GM21390 (cell line): ENCODE measurements at regions not wholly inside any gene's neighbourhood (a gene's known extent, or its start where the extent isn't known, plus 50 kb on each side); places are given as distances from the start of the nearest gene placed in this dataset.

Source experiments
- ATAC-seq: cut with Tn5 transposase; IDR thresholded peaks from one replicate; pipeline ENCODE4 v1.9.1; 2021; ENCODE audit not compliant: unreplicated experiment

DNA sequence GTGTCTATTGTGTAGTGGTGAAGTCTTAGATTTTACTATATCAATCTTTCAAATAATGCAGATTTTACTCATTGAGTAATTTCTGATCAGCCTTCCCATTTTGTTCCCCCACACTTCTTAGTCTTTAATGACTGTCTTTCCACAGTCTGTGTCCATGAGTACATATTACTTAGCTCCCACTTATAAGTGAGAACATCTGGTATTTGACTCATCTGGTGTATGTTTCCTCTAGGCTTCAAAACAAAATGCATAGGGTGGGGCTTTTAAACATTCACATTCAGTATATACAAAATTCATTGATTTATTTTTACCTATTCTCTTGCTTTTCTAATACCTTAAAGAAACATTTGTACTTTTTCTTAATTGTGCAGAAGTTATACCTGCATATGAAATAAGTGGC lies 513.0 kb downstream of the MTRR start:
- ATAC-seq, result no peak

DNA sequence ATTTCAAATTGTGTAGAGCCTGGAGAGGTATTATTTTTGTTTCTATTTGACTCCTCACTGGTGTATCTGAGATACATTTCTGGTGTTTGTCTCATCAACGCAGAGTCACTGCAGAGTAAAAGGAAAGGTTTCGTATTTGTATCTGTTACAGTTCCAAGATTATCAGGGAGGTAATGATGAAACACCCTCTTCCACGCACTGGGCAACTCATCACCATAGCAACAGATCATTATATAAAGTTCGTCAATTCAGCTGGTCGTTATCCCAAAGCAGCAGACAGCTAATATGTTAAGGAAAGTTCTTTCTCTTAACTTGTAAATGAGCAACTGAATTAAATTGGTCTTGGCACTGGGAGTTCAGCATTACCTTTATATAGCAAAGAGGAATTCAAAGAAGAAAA lies 513.5 kb downstream of the MTRR start:
- ATAC-seq, result no peak

DNA sequence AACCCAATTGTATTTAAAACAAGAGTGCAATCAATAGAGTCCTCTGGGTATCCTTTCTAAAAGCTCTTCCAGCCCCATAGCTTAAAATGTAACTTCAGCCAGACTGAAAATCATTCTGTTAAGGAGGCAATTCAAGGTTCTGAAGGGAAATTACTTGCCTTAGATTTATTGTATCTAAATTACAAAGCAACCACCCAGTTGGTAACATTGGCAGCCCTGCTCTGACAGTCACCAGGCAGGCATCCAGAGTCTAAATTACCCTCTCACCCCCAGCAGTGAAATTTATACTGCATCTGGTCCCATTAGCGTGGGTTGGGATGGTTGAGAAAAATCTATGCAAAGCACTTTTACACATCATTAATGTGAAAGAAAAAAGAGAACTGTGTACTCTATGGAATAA lies 514.7 kb downstream of the MTRR start:
- no peak for ATAC-seq

DNA sequence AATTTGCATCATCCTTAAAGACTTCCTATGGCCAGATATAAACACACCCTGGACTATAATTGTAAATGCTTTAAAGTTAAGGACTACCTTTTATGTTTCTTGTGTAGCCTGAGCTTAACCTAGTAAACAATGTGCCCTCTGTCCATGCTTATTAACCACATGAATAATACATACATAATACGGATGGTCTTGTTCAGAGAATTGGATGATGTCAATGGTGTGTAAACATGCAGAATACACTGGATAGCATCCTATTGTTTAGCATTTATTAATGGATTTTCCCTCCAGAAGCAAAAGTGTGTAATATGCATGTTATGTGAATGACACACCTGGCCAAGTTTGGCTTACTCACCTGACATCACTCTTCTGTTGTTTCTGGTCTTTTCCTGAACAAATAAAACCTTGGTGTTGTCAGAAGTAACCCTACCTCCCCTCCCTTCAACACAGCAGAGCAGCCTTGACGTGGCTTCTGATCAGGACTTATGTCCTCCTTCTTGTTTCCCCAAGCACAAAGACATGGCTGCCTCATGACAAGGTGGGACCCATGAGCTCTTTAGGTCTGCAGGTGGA lies 517.9 kb downstream of the MTRR start:
- no peak for ATAC-seq

DNA sequence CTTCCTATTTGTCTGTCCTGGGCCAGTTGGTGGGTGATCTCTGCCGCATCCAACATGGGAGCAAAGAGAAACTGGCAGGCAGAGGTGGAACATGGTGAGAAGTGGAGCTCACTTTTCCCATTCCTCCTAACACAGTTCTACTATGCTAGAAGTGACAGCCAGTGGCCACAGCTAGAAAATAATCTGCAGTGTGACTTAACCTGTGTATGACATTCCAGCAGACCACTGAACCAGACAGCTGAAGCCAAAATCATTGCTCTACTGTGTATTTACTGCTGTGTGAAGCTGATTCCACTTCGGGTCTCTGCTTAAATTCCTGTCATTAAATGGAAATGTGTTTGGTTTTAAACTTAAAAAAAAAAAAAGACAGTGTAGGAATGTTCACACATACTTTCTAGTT lies 523.0 kb downstream of the MTRR start:
- ATAC-seq, result no peak

DNA sequence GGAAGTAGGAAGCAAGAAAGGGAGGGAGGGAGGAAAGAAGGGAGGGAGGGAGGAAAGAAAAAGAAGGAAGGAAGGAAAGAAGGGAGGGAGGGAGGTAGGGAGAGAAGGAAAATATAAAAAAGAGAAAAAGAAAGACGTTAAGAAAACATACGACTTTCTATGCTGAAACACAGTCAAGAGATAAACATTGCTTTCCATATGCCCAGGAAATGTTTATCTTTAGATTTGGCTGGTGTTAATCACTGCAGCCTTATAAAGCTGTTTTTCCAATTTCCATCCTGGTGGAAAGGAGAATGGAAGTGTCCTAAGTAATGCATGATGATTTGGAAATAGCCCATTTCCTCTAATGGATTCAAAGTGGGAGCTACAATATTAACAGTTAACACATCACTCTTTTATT lies 524.3 kb downstream of the MTRR start:
- no peak for ATAC-seq

DNA sequence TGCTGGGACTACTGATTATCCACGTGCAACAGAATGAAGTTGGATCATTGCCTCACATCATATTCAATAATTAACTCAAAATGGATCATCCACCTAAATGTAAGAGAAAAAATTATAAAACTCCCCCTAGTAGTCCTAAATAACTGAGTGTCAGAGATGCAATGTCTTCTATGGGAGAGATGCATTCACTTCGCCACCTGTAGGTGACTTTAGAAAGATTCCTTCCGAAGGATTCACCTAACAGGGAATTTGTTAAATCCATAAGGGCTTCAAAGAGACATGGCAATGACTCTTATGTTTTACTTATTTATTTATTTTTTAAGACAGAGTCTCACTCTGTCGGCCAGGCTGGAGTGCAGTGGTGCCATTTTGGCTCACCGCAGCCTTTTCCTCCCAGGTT lies 526.0 kb downstream of the MTRR start:
- no peak for ATAC-seq

DNA sequence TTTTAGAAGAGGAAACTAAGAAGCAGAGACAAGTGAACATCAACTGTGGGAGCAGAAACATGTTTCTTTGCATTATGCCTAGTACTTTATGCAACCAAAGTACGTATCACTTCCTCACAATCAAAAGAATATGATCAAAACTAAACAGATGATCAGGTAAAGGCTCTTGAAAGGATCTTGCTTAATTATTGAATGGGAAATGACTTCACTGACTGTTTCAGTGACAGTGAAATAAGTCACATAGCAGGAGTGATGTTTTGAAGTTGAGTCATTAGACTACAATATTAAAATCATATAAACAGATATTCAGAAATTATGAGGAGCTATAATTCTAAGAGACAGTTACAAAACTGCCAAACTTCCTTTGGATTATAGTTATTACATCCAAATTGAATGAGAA lies 527.3 kb downstream of the MTRR start:
- ATAC-seq, result no peak

DNA sequence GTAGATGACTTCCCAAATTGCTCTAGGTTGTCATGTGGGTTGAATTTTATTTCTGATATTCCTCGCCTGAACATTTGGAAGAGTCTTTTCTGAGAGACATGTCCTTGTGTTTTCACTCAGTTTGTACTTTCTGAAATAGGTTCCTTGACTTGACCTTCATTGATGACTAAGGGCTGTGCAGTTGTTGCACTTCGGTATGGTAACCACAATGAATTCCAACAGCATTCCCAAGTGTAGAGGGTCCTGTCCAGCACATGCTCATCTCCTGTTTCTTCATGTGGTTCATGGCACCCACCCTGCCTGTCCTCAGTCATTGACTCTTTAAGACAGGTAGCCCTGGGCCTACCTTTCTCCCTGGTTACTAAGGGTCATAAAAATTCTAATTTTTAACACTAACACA lies 527.8 kb downstream of the MTRR start:
- ATAC-seq, result no peak

DNA sequence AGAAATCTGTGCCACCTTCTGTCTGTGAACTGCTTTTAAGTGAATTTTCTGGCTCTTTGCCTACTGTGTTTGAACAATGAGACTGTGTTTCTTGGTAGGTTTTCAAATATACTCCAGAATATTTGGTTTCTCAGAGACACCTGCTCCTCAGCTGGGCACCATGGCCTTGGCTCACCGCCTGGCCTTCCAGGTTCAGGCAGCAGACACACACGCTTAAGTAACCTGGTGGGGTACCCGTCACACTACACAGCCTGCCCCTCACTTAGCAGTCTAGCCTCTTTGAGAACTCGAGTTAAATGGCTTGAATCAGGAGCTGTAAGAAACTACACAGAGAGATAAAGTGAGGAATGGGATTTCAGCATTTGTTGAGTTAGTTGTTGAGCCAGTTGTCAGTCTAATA lies 530.5 kb downstream of the MTRR start:
- no peak for ATAC-seq

DNA sequence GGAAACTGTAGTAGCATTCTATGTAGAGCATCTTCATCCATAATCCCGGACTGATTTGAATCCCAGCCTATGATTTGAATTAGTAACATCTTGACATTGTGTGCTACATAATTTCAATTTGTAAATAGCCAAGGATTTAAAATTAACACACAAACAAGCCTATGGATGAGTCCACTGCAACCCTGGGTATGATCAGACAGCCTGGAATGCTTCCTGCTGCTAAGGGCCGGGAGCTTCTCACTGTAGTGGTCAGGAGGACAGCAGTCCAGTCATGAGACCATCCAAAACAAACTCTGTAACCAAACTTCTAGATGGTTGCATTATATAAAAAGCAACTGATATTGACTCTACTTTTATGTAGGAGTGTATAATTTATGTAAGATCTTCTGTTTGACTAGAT lies 539.3 kb downstream of the MTRR start:
- no peak for ATAC-seq

DNA sequence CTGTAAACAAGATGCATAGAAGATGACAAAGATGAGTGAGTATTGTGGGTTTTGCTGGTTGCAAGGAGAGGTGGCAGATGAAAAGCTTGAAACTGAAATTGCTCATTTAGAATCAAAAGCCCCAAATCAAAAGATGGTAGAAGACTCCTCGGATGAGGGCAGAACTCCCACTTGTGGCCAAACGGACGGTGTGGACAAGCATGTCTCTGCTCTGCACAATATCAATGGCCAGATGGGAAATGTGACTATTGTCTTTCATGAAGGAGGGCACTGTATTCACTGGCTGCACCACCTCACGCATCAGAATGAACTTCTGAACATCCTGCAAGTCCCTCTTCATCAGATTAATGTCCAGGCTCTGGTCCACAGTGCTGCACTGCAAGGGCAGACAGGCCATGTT lies 541.7 kb downstream of the MTRR start:
- no peak for ATAC-seq

DNA sequence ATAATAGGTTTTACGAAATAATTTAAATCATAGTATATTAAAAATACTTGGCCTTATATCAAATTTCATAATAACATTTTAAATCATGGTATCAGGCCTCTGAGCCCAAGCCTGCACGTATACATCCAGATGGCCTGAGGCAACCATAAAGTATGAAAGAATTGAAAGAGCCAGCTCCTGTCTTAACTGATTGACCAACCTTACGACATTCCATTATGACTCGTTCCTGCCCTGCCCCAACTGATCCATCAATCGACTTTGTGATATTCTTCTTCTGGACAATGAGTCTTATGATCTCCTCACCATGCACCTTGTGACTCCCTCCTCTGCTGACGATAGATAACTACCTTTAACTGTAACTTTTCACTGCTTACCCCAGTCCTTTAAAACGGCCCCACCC lies 545.0 kb downstream of the MTRR start:
- no peak for ATAC-seq

DNA sequence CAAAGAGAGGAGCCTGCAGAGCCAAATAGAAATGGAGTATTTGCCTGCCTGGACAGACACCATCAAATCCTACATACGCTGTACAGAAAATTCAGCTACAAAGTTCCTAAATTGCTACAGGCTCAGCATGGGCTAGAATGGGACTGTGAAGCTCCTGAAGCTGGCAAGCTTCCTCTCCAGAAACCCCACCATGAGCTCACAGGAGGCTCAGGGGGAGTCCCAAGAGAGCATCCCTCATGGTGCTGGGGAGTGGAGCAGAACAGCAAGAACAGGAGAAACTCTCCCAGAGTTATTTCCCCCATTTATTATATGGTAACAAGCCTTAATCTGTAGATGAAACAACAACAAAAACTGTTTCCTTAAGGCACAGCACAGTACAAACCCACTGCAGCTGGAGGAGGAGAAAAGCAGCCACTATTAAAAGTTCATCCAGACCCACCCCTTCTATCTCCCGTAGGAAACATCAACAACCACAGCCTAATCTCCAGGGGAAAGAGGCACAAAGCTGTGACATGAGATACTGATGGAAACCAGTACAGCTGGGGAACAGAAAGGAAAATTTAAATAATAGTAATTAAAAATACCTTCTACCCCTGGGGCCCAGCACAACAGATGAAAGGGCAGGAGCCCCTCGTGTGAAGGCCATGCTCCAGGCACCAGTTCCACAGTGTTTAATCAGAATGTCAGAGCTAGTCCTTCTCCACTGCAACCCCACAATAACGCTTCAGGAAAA lies 548.5 kb downstream of the MTRR start:
- no peak for ATAC-seq

DNA sequence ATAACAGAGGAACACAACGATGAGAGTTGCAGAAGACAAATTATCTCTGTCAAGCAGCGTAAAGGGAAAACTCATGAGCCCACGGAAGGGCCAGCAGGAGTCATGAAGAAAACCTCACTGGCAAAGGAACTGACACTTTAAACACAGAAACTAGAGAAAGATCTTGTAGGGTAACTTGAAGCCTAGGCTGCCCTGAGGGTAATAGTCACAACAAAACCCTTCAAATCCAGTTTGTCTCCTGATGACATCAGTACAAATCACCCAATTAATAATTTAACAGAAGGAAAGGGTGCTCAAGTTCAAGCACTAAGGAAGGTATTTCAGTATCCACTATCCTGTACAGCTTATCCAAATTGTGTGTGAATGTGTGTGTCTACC lies 549.1 kb downstream of the MTRR start:
- no peak for ATAC-seq

DNA sequence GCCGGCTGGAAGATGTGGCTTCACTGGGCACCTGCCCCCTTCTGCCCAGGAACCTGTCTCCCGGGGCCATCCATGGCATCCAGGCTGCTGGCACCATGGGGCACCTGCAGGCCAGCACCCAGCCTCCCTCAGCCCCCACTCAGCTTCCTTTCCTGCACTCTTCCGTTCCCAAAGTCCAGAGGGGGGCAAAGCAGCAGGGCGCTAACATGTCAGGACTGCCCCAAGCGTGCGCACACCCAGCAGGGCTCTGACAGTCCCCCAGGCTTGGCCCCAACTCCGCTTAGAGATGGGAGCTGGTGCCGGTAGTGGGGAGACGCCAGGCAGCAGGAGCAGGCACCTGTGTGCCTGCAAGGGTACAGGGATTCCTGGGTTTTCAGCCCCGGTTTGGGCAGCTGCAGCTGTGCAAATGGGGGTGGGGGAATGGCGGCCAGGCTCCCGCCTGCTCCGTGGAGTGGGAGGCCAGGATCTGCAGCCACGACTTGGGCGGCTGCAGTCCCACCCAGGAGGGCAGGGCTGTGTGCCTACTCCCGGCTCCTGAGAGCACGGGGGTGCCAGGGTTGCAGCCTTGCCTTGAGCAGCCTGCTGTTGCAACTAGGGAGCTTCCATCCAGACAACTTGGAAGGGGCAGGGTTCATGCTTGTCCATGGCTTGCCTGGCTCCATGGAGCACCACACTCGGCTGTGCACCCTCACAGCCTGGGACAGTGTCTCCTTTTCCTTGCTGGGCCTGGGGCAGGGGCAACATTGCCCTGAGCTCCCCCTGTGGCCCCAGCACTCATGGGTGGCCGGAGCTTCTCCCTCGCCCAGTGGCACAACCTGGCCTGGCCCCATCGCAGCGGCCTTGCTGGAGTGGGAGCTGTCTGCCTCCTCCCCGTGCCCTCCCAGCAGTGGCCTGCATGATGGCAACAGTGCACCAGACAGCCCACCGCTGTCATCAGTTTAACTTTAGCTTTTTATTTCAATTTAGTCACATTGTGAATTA lies 561.1 kb downstream of the MTRR start:
- ATAC-seq, result no peak

DNA sequence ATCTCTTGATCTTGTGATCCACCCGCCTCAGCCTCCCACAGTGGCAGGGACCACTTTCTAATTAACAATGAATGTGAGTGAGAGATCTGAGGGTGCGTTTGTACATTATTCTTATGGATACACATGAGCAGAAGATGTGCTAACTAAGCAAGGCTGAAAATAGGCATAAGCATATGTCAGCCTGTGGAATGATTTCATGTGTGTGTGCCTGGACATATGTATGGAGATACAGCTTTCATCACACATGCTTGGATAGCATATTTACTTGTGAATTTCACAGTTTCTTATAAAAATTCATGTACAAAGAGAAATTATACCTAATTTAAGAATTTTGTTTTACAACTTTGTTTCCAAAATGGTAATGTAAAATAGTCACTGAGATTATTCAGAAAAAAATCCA lies 565.6 kb downstream of the MTRR start:
- ATAC-seq, result no peak

DNA sequence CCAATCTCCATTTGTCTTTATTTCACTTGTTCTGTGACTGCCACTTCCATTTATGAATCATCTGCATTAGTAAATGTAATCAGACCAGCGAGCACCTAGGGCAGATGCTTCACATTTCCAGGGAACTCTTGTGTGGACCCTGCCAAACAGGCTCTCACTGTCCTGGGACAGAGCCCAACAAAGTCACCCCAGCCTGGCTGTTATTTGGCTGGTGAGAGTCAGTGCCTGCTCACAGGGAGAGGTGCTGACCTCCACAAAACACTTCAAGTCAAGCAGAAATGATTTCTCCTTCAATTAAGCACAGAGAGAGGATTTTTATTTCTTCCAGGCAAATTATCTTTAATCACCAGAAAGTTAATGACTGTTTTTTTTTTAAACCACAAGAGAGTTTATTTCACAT lies 568.0 kb downstream of the MTRR start:
- no peak for ATAC-seq

DNA sequence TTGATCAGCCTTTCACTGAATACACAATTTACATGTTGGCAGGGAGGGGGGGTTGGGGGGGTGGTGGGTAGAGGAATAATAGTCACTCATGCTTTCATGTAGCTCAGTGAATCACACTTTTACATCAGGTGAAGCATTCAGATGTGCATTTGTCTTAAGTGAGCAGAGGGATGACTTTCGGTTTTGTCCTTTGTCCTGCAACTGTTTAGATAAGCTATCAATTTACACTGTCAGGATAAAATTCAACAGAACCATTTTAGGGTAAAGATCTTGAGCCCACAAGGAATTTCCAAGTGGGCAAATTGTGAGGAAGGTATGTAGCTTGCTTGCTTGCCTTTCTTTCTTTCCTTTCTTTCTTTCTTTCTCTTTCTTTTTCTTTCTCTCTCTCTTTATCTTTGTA lies 576.2 kb downstream of the MTRR start:
- no peak for ATAC-seq

DNA sequence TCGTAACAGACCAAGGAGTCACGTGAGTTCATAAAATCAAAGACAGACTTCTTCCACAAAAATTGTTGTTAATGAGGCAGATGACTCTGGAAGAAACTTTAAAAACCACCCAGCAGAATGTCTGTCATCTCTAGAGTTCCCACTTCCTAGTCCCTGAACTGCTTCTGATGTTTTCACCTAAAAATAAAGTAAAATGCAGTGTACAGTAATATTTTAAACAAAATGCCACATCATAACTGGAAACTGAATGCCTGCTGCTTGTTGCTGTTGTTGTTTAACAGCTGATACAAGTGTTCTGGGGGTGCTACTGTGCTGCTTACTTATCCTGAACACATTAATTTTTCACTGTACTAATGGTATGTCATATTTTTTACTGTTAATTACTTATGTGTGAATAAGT lies 577.2 kb downstream of the MTRR start:
- ATAC-seq, result no peak

DNA sequence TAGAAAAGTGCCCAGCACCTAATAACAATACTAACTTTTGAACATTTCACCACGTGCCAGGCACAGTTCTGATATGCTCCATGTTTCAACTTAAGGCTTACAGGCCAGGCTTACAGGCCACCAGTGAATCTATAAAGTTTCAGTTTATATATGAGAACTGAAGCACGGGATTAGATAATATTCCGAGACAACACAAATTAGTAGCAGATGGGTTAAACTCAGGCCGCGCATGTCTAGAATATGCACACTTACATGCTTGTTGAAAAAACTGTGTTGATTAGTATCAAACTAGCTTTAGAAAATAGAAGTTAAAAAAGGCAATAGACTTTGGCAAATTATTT lies 587.9 kb downstream of the MTRR start:
- no peak for ATAC-seq
